SK-N-SH treated with all-trans-retinoic acid at 6 μM for 48 hours (cell line): ENCODE measurements at regions not wholly inside any gene's neighbourhood (a gene's known extent, or its start where the extent isn't known, plus 50 kb on each side); places are given as distances from the start of the nearest gene placed in this dataset.

Source experiments
- ATAC-seq: fragments of 200-7000 bp; cut with Tn5 transposase; 3 replicates; pipeline ENCODE4 v1.9.1; 2020; ENCODE audit warnings: mild to moderate bottlenecking, moderate library complexity
- ARNTL ChIP-seq: fragments of 450-650 bp; formaldehyde crosslinking; IDR thresholded peaks from 2 replicates; pipeline ENCODE4 v1.5.0; 2020; ENCODE audit warnings: low read depth, mild to moderate bottlenecking, moderate library complexity, borderline replicate concordance
- BACH2 ChIP-seq: fragments of 250-450 bp; sonication (Bioruptor Pico); IDR thresholded peaks from 2 replicates; pipeline ENCODE4 v1.9.0; 2021; ENCODE audit warnings: mild to moderate bottlenecking, borderline replicate concordance
- CREB5 ChIP-seq: fragments of 250-450 bp; sonication (Bioruptor Pico); IDR thresholded peaks from 2 replicates; pipeline ENCODE4 v1.5.1; 2020; ENCODE audit warnings: low read depth, mild to moderate bottlenecking, moderate library complexity
- CSDC2 ChIP-seq: fragments of 250-450 bp; sonication (Bioruptor Pico); IDR thresholded peaks from 2 replicates; pipeline ENCODE4 v1.5.0; 2020; ENCODE audit warnings: mild to moderate bottlenecking, moderate library complexity
- CSRNP3 ChIP-seq: fragments of 250-450 bp; sonication (Bioruptor Pico); IDR thresholded peaks from 2 replicates; pipeline ENCODE4 v1.5.1; 2021; ENCODE audit warnings: mild to moderate bottlenecking, moderate library complexity
- GLIS3 ChIP-seq: fragments of 250-450 bp; sonication (Bioruptor Pico); IDR thresholded peaks from 2 replicates; pipeline ENCODE4 v1.5.0; 2020; ENCODE audit warnings: mild to moderate bottlenecking, moderate library complexity
- ISL1 ChIP-seq: fragments of 250-450 bp; sonication (Bioruptor Pico); IDR thresholded peaks from 2 replicates; pipeline ENCODE4 v2.1.2; 2022; ENCODE audit warnings: mild to moderate bottlenecking, moderate library complexity
- OSR1 ChIP-seq: fragments of 250-450 bp; sonication (Bioruptor Pico); IDR thresholded peaks from 2 replicates; pipeline ENCODE4 v1.8.0; 2022; ENCODE audit warnings: moderate library complexity, mild to moderate bottlenecking, inconsistent platforms
- POU6F1 ChIP-seq: fragments of 250-450 bp; sonication (Bioruptor Pico); IDR thresholded peaks from 2 replicates; pipeline ENCODE4 v1.8.0; 2021; ENCODE audit warnings: low read depth, mild to moderate bottlenecking, moderate library complexity, borderline replicate concordance
- PPARA ChIP-seq: fragments of 250-450 bp; sonication (Bioruptor Pico); IDR thresholded peaks from 2 replicates; pipeline ENCODE4 v1.5.0; 2020; ENCODE audit warnings: mild to moderate bottlenecking, borderline replicate concordance
- TCF4 ChIP-seq: fragments of 250-450 bp; sonication (Bioruptor Pico); IDR thresholded peaks from 2 replicates; pipeline ENCODE4 v1.8.0; 2021; ENCODE audit warnings: mild to moderate bottlenecking, moderate library complexity, borderline replicate concordance
- ZC3H10 ChIP-seq: fragments of 250-450 bp; sonication (Bioruptor Pico); IDR thresholded peaks from 2 replicates; pipeline ENCODE4 v1.5.1; 2021; ENCODE audit warnings: mild to moderate bottlenecking, moderate library complexity
- ZFP3 ChIP-seq: fragments of 250-450 bp; sonication (Bioruptor Pico); IDR thresholded peaks from 2 replicates; pipeline ENCODE4 v1.5.0; 2020; ENCODE audit warnings: mild to moderate bottlenecking, moderate library complexity
- ZNF565 ChIP-seq: fragments of 450-650 bp; formaldehyde crosslinking; conservative IDR thresholded peaks from 2 replicates; pipeline ENCODE4 v1.5.0; 2020; ENCODE audit warnings: low read depth, mild to moderate bottlenecking, moderate library complexity

GRCh38 chrX:39866229-39866628 is 231.5 kb downstream of the BCOR start:
- TF ChIP-seq OSR1 (CRISPR knock-in tag) (no peak), BACH2 (no peak), ZFP3 (no peak), GLIS3 (CRISPR knock-in tag) (no peak), POU6F1 (CRISPR knock-in tag) (no peak)
- ATAC-seq: no peak

DNA sequence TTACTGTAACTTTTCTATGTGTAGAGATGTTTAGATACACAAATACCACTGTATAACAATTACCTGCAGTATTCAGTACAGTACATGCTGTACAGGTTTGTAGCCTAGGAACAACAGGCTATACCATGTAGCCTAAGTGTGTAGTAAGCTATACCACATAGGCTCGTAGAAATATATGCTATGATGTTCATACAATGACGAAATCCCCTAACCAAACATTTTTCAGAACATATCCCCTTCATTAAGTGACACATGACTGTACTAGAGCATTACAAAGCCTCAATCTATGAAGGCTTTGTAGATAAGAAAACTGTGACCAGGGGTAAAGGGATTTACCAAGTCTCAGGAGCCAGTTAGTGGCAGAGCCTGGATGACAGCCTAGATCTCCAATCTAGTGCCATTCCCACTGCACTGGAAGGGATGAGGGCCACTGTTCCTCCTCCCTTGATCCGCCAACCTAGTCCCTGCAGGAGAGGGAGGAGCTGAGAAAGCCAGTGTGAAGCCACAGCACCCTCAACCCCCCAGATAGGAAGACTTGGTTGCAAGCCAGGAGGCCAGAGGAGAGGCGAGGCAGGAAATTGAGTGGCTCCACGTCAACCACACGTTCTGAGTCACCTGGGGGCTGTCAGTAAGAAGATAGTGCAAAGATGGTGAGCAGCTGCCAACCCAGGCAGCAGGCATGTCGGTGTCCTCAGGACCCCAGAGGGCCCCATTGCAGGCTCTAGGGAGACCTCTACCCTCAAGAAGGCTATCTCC is 227.7 kb downstream of the BCOR start:
- ATAC-seq: no peak; the same call in 2 of the 3 replicates
- TF ChIP-seq CREB5: no peak
- no peak for TF ChIP-seq ARNTL (CRISPR knock-in tag)
- no peak for TF ChIP-seq CSDC2 (CRISPR knock-in tag)
- no peak for TF ChIP-seq ZNF565 (CRISPR knock-in tag)
- no peak for TF ChIP-seq ZC3H10 (CRISPR knock-in tag)
- TF ChIP-seq GLIS3 (CRISPR knock-in tag): no peak
- TF ChIP-seq, all 23 proteins: peak for 0

- TF ChIP-seq CREB5: no peak
- no peak for TF ChIP-seq PPARA (CRISPR knock-in tag)
- TF ChIP-seq CSDC2 (CRISPR knock-in tag): no peak
- TF ChIP-seq ZC3H10 (CRISPR knock-in tag): no peak
- TF ChIP-seq TCF4 (CRISPR knock-in tag): no peak
- TF ChIP-seq, all 23 proteins: peak for 0
- no peak for ATAC-seq
Measured at GRCh38 chrX:39871648-39872047, 226.1 kb downstream of the BCOR start.

GRCh38 chrX:39873117-39873516 is 224.6 kb downstream of the BCOR start:
- no peak for ATAC-seq
- TF ChIP-seq POU6F1 (CRISPR knock-in tag) (no peak), PPARA (CRISPR knock-in tag) (no peak), ISL1 (no peak), ARNTL (CRISPR knock-in tag) (no peak)
- TF ChIP-seq, all 23 proteins: peak for 0

DNA sequence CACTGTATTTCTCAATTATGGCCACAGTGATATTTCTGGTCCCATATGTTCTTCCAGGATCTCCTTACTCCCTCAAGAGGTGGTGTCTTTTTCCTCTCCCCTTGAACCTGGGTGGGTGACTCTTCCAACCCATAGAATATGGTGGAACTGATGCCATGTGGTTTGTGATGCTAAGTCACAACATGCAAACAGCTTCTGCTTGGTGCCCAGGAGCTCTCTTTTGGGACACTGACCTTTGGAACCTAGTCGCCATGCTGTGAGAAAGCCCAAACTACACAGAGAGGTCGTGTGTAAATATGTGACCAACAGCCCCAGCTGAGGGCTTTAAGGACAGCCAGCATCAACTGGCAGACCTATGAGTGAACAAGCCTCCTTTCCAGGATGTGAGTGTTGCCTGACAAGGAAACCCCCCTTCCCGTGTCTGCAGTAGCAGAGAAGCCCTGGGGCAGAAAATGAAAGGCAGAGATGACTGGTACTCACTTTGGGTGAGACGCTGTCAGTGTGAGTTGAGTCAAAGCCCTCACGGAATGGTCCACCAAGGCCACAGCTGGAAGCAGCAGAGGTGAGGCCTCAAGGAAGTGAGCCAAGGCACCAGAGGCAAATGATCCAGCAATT is 223.4 kb downstream of the BCOR start:
- TF ChIP-seq CSDC2 (CRISPR knock-in tag) (no peak), CSRNP3 (CRISPR knock-in tag) (no peak), TCF4 (CRISPR knock-in tag) (no peak)
- no peak for ATAC-seq
